Cardiac septum (tissue), 1 donor: ENCODE measurements at regions not wholly inside any gene's neighbourhood (a gene's known extent, or its start where the extent isn't known, plus 50 kb on each side); places are given as distances from the start of the nearest gene placed in this dataset.

ENCODE experiments used
- DNase-seq: peaks from one replicate; pipeline ENCODE4 v3.0.0-alpha.2; 2020; ENCODE audit warnings: low spot score
- intact Hi-C: fragments of 100-400 bp; cut with DNase I; formaldehyde crosslinking; loops from one replicate; pipeline ENCODE4 v1.14.0; 2022
- donor health status: DM: no; HTN: no; CAD: no.

DNA sequence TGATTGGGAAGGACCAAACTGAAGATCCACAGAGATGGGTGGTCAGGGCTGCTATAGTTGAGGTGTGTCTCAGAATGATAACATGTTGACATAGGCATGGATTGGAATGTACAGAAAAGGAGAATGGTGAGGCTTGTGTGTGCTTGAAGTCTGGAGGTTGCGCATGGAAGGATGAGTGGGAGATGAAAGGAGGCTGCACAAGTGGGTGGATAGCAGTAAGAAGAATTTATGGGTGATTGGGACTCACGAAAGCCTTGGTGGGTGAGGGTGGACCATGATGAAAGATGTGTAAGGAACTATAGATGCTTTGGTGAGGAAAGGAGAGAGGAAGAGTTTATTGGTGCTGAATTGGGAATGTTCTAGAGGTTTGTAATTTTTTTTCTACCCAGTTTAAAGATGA lies 1287.7 kb downstream of the UQCRFS1 start:
- DNase-seq = no peak
- intact Hi-C loops = no loop called here

DNA sequence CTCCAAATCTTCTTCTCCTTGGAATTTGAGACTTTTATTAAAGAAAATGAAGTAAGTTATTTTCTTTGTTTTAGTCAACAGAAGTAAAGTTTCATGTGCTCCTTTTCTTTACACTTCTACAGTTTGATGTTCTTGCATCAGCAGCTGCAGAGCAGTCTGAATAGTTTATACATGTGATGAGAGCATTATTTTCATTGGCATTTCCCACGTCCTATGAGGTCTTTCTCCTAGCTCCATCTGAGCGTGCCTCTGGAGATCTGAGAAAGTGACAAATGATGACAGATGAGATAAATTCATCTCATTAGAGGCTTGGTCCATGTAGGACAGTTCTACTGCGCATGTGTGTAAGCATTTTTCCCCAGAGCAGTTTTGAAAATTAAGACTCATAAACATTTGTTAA lies 1290.0 kb downstream of the UQCRFS1 start:
- intact Hi-C loops = no loop called here
- DNase-seq = no peak

DNA sequence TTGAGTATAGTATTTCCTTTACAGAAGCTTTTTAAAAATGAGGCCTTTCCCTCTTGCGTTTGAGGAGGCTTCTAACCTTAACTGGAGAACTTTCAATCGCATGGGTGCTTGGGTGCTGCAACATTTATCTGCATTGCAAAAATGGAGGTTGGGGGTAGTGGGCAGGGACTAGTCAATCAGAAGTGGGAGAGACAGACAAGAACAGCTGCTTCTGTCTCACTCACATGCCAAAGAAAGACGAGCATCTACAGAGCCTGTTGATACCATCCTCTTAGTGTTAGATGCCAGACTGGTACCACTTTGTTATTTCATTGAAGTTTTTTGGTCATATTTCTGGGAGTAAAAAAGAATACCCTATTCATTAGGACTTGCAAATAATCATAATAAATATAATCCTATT lies 1292.2 kb downstream of the UQCRFS1 start:
- intact Hi-C loops = no loop called here

DNA sequence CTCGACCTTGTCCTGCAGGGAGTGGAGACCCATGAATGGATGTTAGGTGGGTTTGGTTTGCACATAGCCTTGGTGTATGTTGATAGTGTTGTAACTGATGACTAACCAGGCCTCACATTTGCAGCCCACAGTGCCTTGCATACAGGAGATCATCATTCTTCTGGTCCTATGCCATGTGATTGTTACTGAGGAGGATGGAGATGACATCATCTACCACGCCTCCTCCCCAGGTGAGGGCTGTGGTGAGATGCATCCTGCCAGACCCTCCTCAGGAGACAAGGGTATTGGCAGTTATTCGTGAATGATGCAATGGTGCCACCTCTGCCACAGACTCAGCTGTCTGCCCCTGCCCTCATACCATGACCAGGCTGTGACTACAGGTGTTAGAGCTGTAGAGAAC lies 1294.1 kb downstream of the UQCRFS1 start:
- no peak for DNase-seq
- intact Hi-C loops = no loop called here

More for the DNA sequence above, 1292.2 kb downstream of the UQCRFS1 start:
- DNase-seq = no peak

DNA sequence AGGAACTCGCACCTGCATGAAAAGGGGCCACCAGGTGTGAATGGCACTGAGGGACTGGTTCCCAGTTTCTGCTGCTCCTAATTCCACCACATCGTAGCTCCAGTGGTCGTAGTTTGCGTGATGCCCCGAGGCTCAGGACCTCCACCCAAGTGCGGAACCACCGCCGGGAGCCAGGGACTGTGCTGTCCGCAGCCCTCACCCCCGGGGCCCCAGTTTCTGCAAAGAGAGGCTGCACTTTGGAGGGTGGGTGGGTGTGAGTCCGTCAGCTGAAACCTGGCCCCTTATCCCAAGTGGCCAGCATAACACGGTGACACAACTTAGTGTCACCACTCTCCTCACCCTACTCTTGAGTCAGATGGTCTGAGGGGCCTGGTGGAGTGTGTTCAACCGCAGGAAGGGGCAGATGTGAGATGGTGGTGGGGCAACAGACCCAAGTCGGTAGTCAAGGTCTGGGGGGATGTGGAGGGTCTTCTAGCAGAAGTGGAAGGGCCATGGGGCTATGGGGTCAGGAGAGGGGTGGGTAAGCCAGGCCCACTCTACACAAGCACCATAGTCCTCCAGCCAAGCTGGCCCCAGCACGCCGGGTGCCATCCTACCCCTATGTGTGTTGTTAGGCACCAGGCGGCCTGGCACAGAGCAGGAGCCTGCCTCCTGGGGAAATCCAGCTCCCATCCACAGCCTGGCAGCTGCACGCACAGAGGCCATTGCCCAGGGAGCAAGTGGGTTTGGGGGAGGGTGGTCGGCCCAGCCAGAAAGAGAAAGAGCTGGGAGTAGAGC lies 1301.6 kb downstream of the UQCRFS1 start:
- intact Hi-C loops = no loop called here
- DNase-seq = no peak

DNA sequence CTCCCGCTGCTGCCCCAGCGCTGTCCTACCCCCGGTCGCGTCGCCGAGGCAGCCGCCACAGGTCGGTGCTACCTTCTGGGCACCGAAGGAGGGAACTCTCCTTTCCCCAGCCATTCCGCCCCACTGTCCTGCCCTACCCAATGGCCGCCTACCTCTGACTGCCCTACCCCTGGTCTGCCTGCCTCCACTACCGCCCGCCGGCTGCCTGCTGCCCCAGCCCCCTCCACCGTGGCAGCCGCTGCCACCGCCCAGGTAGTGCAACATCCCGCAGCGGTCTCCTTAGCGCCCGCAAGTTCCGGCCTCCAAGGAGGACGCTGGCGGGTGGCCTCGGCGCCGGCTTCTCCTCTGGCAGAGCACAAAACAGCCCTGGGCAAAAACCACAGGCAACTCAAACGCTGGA lies 1303.1 kb downstream of the UQCRFS1 start:
- DNase-seq = no peak
- intact Hi-C loops = no loop called here

DNA sequence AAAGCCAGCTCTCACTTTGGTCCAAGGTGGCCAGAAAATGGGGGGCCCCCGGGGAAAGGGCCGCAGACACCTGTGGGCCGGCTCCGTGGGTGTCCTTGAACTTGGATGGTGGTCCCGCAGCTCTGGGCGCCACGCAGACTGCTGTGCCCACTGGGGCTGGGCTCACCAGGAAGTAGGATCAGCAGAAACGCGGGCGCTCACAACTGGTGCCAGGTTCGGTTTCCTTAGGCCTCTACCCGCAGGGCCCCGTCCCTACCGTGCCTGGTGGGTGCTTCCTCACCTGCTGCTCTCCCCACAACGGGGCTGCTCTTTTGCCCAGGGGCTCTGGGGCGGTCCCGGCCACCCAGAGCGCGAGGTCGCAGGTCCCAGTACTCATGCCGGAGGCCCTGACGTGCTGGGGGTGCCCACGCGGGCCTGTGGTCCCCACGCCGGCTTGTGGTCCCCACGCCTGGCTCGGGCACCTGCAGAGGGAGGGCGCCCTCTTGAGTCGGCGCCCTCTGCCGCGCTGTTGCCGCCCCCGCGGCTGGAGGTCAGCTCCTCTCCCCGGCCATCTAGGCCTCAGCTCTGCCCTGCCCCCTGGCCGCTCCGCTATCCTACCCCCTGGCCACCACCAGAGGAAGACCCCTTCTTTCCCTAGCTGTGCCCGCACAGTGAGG lies 1303.6 kb downstream of the UQCRFS1 start:
- DNase-seq = no peak

DNA sequence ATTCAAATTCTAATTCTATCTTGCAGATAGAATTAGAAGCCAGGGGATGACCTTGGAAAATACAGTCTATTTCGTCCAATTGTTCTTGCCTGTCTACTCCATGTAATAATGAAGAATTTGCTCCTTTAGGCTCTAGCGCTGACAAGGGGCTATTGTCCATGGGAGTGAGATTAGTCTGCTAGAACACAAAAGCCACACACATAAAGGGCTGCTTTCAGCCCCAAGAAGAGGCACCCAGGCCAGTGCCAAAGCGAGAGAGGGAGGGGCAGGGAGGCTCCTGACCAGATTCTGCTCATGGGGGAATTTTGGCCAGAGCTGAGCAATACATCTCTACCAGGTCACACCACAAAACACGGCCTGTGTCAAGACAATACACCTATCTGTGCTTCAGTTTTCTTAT lies 1306.9 kb downstream of the UQCRFS1 start:
- intact Hi-C loops = no loop called here
- DNase-seq = no peak

More for the DNA sequence above, 1303.6 kb downstream of the UQCRFS1 start:
- intact Hi-C loops = no loop called here

DNA sequence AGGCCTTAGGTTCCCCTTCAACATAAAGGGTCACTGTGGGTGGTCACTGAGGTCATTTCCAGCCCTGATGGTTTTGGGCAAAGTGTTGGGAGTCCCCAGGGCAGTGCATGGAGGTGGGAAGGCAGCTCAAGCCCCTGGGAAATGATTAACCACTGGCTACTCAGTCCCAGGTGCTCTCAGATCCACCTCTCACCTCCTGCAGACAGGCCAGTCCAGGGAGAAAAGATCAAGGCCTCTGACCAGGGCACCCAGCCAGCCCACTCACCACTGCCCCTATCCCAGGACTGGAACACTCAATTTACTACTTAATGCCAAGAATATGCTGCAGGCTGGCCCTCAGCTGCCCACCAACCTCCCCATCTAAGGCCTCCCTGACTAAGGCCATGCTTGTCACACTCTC lies 1307.9 kb downstream of the UQCRFS1 start:
- DNase-seq = no peak
- intact Hi-C loops = no loop called here

DNA sequence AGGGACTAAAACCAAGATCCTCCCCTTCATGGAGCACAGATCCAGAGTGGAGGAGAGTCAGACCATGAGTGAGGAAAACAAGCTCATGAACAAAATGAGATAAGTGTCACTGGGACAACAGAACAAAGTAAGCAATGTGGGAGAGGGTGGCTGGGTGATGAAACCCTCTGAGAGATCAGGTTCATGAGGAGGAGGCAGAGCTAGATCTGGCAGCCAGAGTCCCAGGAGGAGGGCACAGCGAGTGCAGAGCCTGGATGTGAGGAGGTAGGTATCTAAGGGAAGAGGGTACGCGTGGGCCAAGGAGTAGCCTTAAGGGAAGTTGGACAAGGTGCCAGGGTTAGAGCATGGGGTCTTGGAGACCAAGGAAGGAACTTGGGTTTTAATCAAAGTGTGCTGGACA lies 1311.9 kb downstream of the UQCRFS1 start:
- no peak for DNase-seq
- intact Hi-C loops = no loop called here

DNA sequence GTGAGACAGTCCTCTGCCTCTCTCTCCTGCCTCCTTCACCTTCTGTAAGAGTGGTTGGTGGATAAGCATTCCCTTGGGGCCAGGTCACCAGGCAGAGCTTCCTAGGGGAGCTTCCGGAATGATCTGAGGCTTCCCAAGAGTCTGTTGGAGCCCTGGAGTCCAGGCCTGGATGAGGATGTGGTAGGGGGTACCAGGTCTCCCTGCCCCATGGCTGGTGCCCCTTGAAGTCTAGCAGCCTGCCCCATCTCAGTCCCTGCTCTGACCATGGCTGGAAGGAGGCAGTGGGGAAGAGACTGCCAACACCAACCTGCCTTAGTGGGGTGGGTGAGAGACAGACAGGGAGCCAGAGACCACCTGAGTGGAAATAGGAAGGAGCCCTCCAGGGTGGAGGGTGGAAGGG lies 1316.9 kb downstream of the UQCRFS1 start:
- no peak for DNase-seq
- intact Hi-C loops = no loop called here

DNA sequence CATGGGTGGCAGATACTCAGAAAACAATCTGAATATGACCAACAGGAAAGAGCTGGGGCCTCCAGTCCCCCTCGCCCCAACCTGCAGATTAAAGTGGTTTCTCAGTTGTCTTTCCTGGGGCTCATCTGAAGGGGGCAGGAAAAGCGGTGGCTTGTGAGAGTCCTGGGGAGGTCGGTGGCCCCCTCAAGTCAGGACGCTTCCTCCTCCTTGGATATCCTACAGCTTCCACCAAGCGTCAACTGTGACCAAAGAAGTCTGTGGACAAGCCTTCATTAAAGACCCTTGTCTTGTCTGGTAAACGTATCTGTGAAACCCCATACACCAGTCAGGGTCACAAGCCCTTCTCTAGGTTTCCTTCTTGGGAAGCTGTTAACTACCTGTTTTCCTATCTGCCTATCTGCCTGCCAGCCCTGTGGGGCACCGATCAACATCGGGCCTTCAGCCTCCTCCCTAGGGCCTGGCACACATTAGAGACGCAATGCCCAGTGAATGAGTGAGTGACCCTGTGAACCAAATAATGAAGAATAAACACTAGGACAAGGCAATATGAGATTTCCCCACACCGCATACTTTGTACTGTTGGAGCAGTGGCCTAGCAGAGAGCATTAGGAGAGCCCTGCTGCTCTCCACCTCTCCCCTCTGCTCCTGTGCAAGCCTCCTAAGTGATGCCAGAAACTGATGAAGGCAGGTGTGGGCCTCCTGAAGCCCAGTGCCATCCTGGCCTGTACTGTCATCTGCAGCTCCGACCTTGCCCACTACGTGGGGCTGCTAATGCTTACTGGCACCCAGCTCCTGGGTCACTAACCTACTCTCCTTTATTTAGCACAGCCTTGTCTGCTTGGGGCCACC lies 1317.8 kb downstream of the UQCRFS1 start:
- intact Hi-C loops = no loop called here
- DNase-seq = no peak

DNA sequence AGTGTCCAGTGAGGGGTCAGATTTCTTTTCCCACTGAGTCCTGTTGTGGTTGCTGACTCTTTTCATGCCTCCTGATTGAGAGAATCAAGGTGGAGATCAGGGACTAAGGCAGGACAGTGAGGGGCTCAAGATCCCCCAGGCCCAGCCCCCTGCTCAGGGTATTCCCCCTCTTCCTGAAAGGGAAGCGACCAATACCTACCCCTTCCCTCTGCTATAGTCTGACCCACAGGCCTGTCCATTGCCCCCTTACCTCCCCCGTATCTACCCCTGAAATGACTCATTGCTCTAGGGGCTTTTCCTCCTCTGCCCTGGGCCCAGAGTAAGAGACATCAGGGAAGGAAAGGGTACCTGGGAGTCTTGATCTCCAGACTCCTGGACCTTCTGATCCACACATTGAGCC lies 1320.5 kb downstream of the UQCRFS1 start:
- DNase-seq = no peak
- intact Hi-C loops = no loop called here

DNA sequence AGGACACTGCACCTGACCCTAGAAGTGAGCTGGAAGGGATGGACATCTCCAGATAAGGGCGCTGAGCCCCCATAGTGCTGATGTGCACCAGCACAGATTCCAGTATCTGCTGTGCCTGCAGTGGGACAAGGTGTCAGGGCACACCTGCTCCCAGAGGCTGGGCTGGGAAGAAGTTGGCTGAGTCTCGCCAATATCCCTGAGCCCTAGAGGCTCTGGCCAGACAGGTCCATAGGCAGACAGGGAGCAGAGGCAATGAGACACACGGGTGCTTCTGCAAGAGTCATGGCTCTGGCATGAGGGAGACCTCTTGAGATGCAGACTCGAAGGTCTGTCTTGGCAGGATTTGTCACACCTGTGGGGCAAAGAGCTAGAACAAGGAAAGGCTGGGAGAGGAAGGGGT lies 1321.5 kb downstream of the UQCRFS1 start:
- intact Hi-C loops = no loop called here
- DNase-seq = no peak

DNA sequence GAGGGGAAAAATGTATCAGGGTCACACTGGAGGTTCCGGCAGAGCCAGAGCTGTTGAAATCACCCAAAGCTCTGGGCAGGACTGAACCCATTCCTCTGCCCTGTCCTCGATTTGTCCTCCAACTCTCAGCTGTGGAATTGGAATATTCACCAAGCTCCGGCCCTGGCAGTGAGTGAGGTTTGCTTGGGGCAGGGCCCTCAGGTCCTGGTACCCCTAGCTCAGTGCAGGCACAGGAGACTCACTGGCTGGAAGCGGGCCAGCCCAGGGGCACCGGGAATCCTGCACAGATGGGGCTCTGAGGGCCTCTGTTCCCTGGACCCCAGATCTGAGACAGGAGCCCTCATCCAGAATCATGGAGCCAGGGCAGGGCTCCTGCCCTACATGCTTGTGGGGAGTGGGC lies 1322.3 kb downstream of the UQCRFS1 start:
- intact Hi-C loops = no loop called here

DNA sequence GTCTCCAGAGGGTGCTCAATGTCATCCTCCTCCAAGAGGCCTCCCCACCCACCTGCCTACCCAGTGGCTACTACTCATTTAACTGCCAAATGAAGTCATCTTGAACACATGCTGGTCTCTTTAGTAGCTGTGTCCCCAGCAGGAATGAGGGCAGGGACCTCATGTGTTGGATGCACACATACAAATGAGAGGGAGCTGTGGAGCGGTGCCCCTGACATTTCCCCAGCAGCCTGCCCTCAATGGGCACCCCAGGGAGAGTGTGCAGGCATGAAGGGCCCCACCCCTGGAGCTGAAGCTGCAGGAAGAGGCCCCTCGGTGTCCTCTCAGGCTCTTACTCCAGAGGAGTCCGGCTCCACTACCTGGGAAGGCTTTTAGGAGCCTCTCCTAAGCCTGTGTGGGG lies 1322.7 kb downstream of the UQCRFS1 start:
- intact Hi-C loops = no loop called here
- no peak for DNase-seq

More for the DNA sequence above, 1322.3 kb downstream of the UQCRFS1 start:
- DNase-seq = no peak

DNA sequence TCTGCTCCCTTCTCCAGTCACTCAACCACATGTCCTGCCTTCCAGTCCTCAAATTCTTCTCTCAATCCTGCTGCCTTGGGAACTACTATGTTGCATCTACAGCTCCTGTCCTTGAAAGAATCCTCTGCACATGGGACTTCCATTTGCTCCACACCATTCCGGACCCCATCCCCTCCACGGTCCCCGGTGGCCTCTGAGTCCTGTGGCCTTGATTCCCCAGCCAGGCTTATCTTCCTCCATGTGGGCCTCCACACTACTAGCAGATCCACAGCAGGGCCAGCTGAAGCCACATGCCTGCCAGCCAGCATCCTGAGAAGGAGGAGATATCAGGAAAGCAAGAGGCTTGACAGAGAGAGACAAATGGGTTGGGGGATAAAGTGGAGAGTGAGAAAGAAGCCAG lies 1323.8 kb downstream of the UQCRFS1 start:
- DNase-seq = no peak
- intact Hi-C loops = no loop called here

DNA sequence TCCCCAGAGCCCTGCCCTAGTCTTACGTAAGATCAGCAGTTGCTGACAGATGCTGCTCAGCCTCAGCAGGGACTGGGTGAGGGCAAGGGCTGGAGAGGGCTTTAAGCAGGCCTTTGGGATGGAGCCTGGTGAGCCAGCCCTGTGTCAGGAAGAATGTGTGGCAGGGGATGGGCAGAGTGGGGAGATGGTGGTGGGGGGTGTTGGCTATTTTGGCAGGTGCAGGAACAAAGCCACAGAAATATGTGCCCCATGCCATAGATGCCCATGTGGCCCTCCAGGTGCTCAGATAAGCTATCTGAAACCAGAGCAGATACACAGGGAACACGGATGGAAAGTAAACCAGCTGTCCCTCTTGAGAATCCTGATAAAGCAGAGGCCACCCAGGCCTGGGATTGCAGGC lies 1325.0 kb downstream of the UQCRFS1 start:
- intact Hi-C loops = no loop called here
- no peak for DNase-seq

DNA sequence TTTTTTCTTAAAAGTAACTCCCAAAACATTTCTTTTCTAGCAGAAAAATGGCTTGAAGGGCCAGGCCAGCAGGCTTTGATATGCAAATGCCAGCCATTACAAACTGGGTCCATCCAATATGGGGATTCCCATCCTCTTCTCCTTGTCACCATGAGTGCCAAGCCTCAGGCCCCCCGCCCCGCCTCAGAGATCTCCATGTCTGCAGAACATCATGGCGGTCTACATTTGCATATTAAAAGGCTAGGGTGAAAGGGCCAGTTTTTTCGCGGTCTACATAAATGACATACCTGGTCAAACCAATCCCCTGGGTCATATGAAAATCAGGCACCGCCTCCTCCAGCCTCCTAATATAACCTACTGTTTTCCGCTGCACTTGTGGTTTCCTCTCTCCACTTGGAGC lies 1327.6 kb downstream of the UQCRFS1 start:
- no peak for DNase-seq
- intact Hi-C loops = no loop called here

DNA sequence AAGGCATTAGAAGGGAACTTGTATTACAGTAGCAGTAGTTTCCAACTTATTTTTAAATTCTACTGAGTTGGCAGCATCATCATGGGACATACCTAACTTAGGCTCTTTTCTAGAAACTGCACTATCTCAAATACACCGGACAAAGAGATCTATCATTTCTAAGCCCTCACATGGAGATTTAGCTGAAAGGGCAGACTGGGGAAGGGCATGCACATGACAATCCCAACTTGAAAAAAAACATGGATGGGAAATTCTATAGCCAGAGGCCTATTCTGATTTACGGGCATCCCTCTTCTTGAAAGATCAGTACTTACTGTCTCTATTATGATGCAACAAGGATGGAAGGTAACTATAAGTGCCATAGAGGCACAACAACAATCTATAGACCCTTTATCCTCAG lies 1328.6 kb downstream of the UQCRFS1 start:
- no peak for DNase-seq
- intact Hi-C loops = no loop called here

DNA sequence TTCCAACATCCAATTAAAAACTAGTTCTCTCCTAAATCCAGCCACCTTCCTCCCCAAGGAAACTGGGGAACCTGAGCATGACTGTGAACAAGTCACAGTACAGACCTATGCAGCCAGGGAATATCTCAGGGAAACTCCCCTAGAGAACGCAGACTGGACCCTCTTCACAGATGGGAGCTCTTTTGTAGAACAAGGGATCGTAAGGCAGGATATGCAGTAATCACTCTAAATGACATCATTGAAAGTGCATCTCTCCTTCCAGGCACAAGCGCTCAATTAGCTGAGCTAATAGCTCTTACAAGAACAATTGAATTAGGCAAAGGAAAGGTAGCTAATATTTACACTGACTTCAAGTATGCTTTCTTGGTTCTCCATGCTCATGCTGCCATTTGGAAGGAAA lies 1331.7 kb downstream of the UQCRFS1 start:
- intact Hi-C loops = no loop called here
- DNase-seq = no peak
